Forelimb muscle (tissue), 1 donor: ENCODE measurements at regions not wholly inside any gene's neighbourhood (a gene's known extent, or its start where the extent isn't known, plus 50 kb on each side); places are given as distances from the start of the nearest gene placed in this dataset.
A peak's percentile ranks its signal among the peaks of the same experiment; 100 is the strongest.

ENCODE experiments used
- DNase-seq: peaks from one replicate; pipeline ENCODE4 v3.0.0-alpha.2; 2013; ENCODE audit warnings: low read depth

GRCh38 chr20:40957265-40957760, 71.3 kb upstream of the TOP1 start:
- no peak for DNase-seq

- DNase-seq: no peak
These were observed 70.0 kb upstream of the TOP1 start for GRCh38 chr20:40958598-40958997.

- no peak for DNase-seq
These were observed 69.1 kb upstream of the TOP1 start for GRCh38 chr20:40959325-40960092.

- no peak for DNase-seq
These were observed 68.5 kb upstream of the TOP1 start for GRCh38 chr20:40960101-40960500.

- no peak for DNase-seq
These were observed 68.1 kb upstream of the TOP1 start for GRCh38 chr20:40960521-40960956.

- DNase-seq: no peak
These were observed 67.4 kb upstream of the TOP1 start for GRCh38 chr20:40961176-40961575.

- no peak for DNase-seq
These were observed 66.7 kb upstream of the TOP1 start for GRCh38 chr20:40961686-40962640.

- peak; percentile 14 for DNase-seq
These were observed 65.7 kb upstream of the TOP1 start for GRCh38 chr20:40962733-40963504.

GRCh38 chr20:40963505-40963845, 65.1 kb upstream of the TOP1 start:
- DNase-seq: no peak

- no peak for DNase-seq
These were observed 63.0 kb upstream of the TOP1 start for GRCh38 chr20:40965671-40966070.

- DNase-seq: no peak
These were observed 62.5 kb upstream of the TOP1 start for GRCh38 chr20:40966103-40966502.

GRCh38 chr20:40966516-40967185, 62.0 kb upstream of the TOP1 start:
- DNase-seq: no peak

GRCh38 chr20:40967700-40968099, 60.9 kb upstream of the TOP1 start:
- no peak for DNase-seq

- DNase-seq: peak; percentile 31
These were observed 59.6 kb upstream of the TOP1 start for GRCh38 chr20:40968816-40969562.

GRCh38 chr20:40970218-40970617, 58.4 kb upstream of the TOP1 start:
- DNase-seq: no peak

- no peak for DNase-seq
These were observed 51.4 kb upstream of the TOP1 start for GRCh38 chr20:40977218-40977617.

GRCh38 chr20:40978761-40979160, 49.9 kb upstream of the TOP1 start:
- no peak for DNase-seq
